ENCODE measurements at regions not wholly inside any gene's neighbourhood (a gene's known extent, or its start where the extent isn't known, plus 50 kb on each side); places are given as distances from the start of the nearest gene placed in this dataset.

DNA sequence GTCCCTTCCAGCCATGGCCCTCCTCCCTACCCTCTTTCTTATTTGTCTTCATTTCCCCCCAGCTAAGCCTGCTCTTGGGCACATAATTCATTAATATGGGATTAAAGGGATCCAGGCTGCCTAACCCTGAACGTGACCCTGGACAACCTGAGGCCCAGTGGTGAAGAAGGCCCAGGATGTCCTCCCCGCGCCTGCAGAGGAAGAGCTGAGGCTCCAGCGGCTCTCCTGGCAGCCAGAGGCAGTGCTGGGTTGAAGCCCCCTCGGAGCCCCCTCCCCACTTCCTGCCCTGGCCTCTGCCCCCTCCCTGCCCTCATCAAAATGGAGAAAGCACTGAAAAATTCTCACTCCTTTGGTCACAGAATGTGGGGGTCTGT, 96.5 kb upstream of the ATP2B2 start:
- 3% methylated on average over 5 of the region's 5 CpGs for WGBS (ENCODE audit: low lambda C conversion rate)
- intact Hi-C loops (cut with micrococcal nuclease; ENCODE audit: unreplicated experiment) = no loop called here
- no peaks in the 10 kb centered on the region for H4K20me1 ChIP-seq (ENCODE audit: insufficient read depth, low read length)
- TF ChIP-seq ZNF136 (CRISPR knock-in tag; IDR thresholded peaks at IDR 0.05; ENCODE audit: low read depth) (no peak), FOXJ3 (CRISPR knock-in tag; IDR thresholded peaks at IDR 0.05; ENCODE audit: borderline replicate concordance) (no peak)
- TF ChIP-seq, protein P1, sequence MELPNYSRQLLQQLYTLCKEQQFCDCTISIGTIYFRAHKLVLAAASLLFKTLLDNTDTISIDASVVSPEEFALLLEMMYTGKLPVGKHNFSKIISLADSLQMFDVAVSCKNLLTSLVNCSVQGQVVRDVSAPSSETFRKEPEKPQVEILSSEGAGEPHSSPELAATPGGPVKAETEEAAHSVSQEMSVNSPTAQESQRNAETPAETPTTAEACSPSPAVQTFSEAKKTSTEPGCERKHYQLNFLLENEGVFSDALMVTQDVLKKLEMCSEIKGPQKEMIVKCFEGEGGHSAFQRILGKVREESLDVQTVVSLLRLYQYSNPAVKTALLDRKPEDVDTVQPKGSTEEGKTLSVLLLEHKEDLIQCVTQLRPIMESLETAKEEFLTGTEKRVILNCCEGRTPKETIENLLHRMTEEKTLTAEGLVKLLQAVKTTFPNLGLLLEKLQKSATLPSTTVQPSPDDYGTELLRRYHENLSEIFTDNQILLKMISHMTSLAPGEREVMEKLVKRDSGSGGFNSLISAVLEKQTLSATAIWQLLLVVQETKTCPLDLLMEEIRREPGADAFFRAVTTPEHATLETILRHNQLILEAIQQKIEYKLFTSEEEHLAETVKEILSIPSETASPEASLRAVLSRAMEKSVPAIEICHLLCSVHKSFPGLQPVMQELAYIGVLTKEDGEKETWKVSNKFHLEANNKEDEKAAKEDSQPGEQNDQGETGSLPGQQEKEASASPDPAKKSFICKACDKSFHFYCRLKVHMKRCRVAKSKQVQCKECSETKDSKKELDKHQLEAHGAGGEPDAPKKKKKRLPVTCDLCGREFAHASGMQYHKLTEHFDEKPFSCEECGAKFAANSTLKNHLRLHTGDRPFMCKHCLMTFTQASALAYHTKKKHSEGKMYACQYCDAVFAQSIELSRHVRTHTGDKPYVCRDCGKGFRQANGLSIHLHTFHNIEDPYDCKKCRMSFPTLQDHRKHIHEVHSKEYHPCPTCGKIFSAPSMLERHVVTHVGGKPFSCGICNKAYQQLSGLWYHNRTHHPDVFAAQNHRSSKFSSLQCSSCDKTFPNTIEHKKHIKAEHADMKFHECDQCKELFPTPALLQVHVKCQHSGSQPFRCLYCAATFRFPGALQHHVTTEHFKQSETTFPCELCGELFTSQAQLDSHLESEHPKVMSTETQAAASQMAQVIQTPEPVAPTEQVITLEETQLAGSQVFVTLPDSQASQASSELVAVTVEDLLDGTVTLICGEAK (IDR thresholded peaks at IDR 0.05) = no peak
- TF ChIP-seq, protein P1 (CRISPR knock-in tag; IDR thresholded peaks at IDR 0.05) = no peak
- TF ChIP-seq, protein P2, sequence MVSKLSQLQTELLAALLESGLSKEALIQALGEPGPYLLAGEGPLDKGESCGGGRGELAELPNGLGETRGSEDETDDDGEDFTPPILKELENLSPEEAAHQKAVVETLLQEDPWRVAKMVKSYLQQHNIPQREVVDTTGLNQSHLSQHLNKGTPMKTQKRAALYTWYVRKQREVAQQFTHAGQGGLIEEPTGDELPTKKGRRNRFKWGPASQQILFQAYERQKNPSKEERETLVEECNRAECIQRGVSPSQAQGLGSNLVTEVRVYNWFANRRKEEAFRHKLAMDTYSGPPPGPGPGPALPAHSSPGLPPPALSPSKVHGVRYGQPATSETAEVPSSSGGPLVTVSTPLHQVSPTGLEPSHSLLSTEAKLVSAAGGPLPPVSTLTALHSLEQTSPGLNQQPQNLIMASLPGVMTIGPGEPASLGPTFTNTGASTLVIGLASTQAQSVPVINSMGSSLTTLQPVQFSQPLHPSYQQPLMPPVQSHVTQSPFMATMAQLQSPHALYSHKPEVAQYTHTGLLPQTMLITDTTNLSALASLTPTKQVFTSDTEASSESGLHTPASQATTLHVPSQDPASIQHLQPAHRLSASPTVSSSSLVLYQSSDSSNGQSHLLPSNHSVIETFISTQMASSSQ (IDR thresholded peaks at IDR 0.05; ENCODE audit: low read depth) = no peak
- TF ChIP-seq, protein P2 (CRISPR knock-in tag; IDR thresholded peaks at IDR 0.05; ENCODE audit: borderline replicate concordance) = no peak
- H3K79me2 ChIP-seq (ENCODE audit: insufficient read depth, low read length) = no peaks in the 10 kb centered on the region
- no peak overlapping the region for H3K27ac ChIP-seq (ENCODE audit: extremely low read length, insufficient read depth, low read length)
- H3K4me1 ChIP-seq (ENCODE audit: insufficient read depth, low read length) = peaks cover 33% of the 10 kb centered on the region
- H3K9me3 ChIP-seq (ENCODE audit: low read length) = no peaks in the 10 kb centered on the region
- DNase-seq (ENCODE audit: low spot score) = no peak
- ATAC-seq = no peak
- no peak for FAIRE-seq
- ChIA-PET CTCF (ENCODE audit: low intra/inter-chr PET ratio, low total read pairs) (no interaction called here), POLR2A (no interaction called here)
- BruUV-seq (replicated peaks) = no TSS peak
- no peaks in the 10 kb centered on the region for H3K36me3 ChIP-seq (replicated peaks in 1 of 2; ENCODE audit: control insufficient read depth in 1 of 2, insufficient read depth in 2 of 2, low read length in 2 of 2)
- H3K9ac ChIP-seq (ENCODE audit: insufficient read depth, low read depth, low read length) = no peak overlapping the region
- in situ Hi-C loops (cut with HindIII; ENCODE audit: extremely low pct_ligation_motif_present, low pct_unique_long_range_greater_than_20kb) = no loop called here
- no peak overlapping the region for H3K4me2 ChIP-seq (ENCODE audit: low read depth, low read length)
- peaks cover 0 to 7% of the 10 kb centered on the region in 2 experiments; a peak in 2 of 5 replicates for H3K27me3 ChIP-seq (ENCODE audit: control insufficient read depth in 1 of 2, insufficient read depth in 2 of 2, low read length in 2 of 2)
- no peak overlapping the region for H2AFZ ChIP-seq (ENCODE audit: low read length)
- no peak overlapping the region for H3K4me3 ChIP-seq (replicated peaks in 1 of 3; ENCODE audit: insufficient read depth in 1 of 3, low read depth in 2 of 3, low read length in 3 of 3)

Data from HepG2 (cell line).